ENCODE measurements at regions not wholly inside any gene's neighbourhood (a gene's known extent, or its start where the extent isn't known, plus 50 kb on each side); places are given as distances from the start of the nearest gene placed in this dataset.
"Not testable (repeated sequence)": the region's sequence is repeated elsewhere in the genome, so short reads cannot be mapped to it uniquely, and the experiment has no call there.

GRCh38 chr1:242900558-242900957 is 354.5 kb downstream of the CEP170 start:
- not testable (repeated sequence) for DNase-seq

- DNase-seq: no peak
Measured at GRCh38 chr1:242890192-242890741, 364.8 kb downstream of the CEP170 start.

GRCh38 chr1:242886137-242886536 is 361.6 kb upstream of the PLD5 start:
- no peak for DNase-seq

GRCh38 chr1:242880022-242880421 is 355.5 kb upstream of the PLD5 start:
- DNase-seq: not testable (repeated sequence)

GRCh38 chr1:242877743-242878142 is 353.2 kb upstream of the PLD5 start:
- no peak for DNase-seq

GRCh38 chr1:242877229-242877628 is 352.7 kb upstream of the PLD5 start:
- DNase-seq: no peak

GRCh38 chr1:242876030-242876429 is 351.5 kb upstream of the PLD5 start:
- no peak for DNase-seq

- no peak for DNase-seq
Measured at GRCh38 chr1:242873661-242874060, 349.2 kb upstream of the PLD5 start.

- DNase-seq: no peak
Measured at GRCh38 chr1:242872521-242872920, 348.0 kb upstream of the PLD5 start.

GRCh38 chr1:242871471-242872030 is 347.1 kb upstream of the PLD5 start:
- DNase-seq: no peak

- DNase-seq: no peak
Measured at GRCh38 chr1:242870966-242871365, 346.5 kb upstream of the PLD5 start.

- no peak for DNase-seq
Measured at GRCh38 chr1:242856289-242856688, 331.8 kb upstream of the PLD5 start.

GRCh38 chr1:242854466-242854865 is 330.0 kb upstream of the PLD5 start:
- no peak for DNase-seq

GRCh38 chr1:242847390-242847993 is 323.0 kb upstream of the PLD5 start:
- DNase-seq: no peak

- DNase-seq: no peak
Measured at GRCh38 chr1:242842094-242842493, 317.6 kb upstream of the PLD5 start.

- DNase-seq: no peak
Measured at GRCh38 chr1:242839101-242839500, 314.6 kb upstream of the PLD5 start.

GRCh38 chr1:242836423-242836822 is 311.9 kb upstream of the PLD5 start:
- no peak for DNase-seq

- DNase-seq: no peak
Measured at GRCh38 chr1:242828828-242829227, 304.3 kb upstream of the PLD5 start.

GRCh38 chr1:242828199-242828598 is 303.7 kb upstream of the PLD5 start:
- DNase-seq: no peak

GRCh38 chr1:242827538-242827937 is 303.0 kb upstream of the PLD5 start:
- DNase-seq: no peak

GRCh38 chr1:242826701-242827336 is 302.3 kb upstream of the PLD5 start:
- DNase-seq: no peak

- DNase-seq: no peak
Measured at GRCh38 chr1:242824435-242824834, 299.9 kb upstream of the PLD5 start.

GRCh38 chr1:242813490-242814091 is 289.1 kb upstream of the PLD5 start:
- no peak for DNase-seq

Data from T-helper 1 cell (primary cell).